OCI-LY7 (cell line): ENCODE measurements at regions not wholly inside any gene's neighbourhood (a gene's known extent, or its start where the extent isn't known, plus 50 kb on each side); places are given as distances from the start of the nearest gene placed in this dataset.

ENCODE experiments used
- EZH2phosphoT487 ChIP-seq: fragments of 200-600 bp; sonication (generic); IDR thresholded peaks from 2 replicates; pipeline ENCODE4 v1.6.1; 2018; ENCODE audit warnings: low read depth, borderline replicate concordance, mild to moderate bottlenecking, mixed run types, antibody characterized with exemption, low read length, moderate library complexity, mixed read lengths
- TF ChIP-seq, protein P1 (sequence below): fragments of 200-600 bp; sonication (generic); conservative IDR thresholded peaks from 2 replicates; pipeline ENCODE4 v1.5.1; 2014; ENCODE audit warnings: mild to moderate bottlenecking, antibody characterized with exemption, low read length, moderate library complexity, mixed read lengths

DNA sequence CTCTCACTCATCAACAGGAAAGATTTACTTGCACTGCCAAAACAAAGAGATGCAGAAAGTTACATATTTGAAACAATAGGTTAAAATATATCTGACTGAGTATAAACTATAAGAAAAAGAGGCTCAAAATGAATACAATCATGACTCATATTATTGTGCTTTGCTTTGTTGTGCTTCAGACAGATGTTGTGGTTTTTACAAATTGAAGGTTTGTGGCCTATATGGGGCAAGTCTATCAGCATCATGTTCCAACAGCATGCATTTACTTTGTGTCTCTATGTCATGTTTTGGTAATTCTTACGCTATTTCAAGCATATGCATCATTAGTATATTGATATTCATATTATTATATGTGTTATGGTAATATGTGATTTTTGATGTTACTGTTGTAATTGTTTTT, 330.0 kb downstream of the PRR16 start:
- TF ChIP-seq, protein P1, sequence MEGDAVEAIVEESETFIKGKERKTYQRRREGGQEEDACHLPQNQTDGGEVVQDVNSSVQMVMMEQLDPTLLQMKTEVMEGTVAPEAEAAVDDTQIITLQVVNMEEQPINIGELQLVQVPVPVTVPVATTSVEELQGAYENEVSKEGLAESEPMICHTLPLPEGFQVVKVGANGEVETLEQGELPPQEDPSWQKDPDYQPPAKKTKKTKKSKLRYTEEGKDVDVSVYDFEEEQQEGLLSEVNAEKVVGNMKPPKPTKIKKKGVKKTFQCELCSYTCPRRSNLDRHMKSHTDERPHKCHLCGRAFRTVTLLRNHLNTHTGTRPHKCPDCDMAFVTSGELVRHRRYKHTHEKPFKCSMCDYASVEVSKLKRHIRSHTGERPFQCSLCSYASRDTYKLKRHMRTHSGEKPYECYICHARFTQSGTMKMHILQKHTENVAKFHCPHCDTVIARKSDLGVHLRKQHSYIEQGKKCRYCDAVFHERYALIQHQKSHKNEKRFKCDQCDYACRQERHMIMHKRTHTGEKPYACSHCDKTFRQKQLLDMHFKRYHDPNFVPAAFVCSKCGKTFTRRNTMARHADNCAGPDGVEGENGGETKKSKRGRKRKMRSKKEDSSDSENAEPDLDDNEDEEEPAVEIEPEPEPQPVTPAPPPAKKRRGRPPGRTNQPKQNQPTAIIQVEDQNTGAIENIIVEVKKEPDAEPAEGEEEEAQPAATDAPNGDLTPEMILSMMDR, result no peak
- no peak for TF ChIP-seq EZH2phosphoT487
